NCI-H1105 (cell line): ENCODE measurements at regions not wholly inside any gene's neighbourhood (a gene's known extent, or its start where the extent isn't known, plus 50 kb on each side); places are given as distances from the start of the nearest gene placed in this dataset.

Experiments used
- DNase-seq: peaks from one replicate; lab custom pipeline; 2025; lab: John Stamatoyannopoulos, UW

GRCh38 chr6:26149240-26149639, 62.0 kb downstream of the HFE start:
- DNase-seq = no peak

DNA sequence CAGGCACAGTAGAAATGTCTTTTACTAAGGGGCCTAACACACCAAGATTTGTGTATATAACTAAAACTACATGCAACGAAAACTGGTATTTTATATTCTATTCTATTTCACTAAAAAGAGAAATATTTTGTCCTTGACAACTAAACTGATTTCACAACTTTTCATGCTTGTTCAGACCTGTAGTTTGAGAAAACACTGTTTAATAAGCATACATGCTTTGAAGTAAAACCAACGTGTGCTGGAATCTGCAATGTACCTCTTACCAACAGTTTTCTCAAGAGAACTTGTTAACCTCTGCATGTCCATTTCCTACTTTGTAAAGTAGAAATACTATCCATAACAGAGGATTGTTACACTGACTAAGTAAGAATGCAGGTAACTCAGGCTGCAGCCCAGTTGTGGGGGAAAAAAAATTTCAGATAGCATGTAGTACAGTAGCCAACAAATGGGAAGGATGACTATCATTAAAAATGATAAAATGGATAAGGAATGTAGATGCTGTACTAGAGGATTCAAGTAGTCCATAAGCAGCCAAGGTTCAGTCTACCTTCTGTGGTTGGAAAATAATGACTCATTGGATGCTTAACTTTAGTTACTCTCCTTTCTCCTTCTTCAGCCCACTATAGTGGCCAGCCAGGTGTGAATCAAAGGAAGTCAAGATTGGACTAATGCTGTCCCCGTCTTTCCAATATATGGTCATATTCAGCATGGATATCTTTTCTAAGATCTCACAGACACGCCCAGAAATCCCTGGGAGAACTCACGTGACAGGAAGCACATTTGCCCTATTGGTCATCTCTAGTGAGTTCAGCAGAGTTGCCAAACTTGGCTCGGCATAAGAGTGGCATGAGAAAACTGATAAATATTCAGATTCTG, 65.2 kb downstream of the HFE start:
- no peak for DNase-seq

DNA sequence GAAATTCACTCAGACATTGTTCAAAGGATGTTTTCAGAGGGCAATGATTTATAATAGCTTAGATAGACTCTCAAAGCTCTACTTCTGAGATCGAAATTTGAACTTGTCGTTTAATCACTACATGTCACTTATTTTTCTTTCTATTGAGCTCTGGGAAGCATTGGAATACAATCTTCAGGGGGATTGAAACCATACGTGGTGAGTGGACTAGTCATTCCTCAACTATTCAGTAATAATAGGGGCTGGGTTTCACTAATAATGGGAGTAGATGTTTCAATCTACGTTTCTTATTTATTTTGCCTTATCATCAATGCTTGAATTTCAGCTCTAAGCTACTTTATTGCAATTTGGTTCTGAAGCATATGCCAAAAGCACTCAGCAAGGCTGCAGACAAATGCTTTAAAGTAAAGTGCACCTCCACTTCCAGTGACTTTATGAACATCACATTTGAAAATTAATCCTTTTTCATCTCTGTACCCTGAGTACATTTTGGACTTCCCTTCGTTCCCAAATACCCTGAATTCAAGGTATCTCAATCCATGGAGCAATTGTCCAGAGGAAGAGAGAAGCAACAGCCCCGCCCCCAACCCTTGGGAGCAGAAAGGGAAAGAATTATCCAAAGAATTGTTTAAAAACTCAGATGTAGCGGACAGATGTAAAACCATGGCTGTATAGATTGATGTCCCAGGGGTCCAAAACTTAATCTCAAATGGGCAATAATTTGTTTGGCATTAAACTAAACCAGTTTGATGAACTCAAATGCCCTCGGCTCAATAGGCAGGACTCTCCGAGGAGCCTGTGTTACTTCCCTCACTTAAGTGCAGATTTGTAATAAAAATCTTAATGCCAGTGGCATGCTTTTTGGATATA, 68.1 kb downstream of the HFE start:
- peak; percentile 21 for DNase-seq

DNA sequence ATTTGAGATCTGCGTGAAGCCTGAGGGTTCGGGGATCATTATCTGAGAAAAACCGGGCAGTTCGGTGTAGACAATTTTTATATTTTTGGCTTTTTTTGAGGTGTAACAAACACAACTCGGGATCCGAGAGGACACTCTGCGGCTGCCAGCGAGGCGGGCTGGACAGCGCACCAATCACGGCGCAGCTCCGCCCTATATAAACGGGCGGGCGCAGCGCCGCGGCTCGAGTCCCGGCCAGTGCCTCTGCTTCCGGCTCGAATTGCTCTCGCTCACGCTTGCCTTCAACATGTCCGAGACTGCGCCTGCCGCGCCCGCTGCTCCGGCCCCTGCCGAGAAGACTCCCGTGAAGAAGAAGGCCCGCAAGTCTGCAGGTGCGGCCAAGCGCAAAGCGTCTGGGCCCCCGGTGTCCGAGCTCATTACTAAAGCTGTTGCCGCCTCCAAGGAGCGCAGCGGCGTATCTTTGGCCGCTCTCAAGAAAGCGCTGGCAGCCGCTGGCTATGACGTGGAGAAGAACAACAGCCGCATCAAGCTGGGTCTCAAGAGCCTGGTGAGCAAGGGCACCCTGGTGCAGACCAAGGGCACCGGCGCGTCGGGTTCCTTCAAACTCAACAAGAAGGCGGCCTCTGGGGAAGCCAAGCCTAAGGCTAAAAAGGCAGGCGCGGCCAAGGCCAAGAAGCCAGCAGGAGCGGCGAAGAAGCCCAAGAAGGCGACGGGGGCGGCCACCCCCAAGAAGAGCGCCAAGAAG, 69.0 kb downstream of the HFE start:
- DNase-seq = peak; percentile 86

DNA sequence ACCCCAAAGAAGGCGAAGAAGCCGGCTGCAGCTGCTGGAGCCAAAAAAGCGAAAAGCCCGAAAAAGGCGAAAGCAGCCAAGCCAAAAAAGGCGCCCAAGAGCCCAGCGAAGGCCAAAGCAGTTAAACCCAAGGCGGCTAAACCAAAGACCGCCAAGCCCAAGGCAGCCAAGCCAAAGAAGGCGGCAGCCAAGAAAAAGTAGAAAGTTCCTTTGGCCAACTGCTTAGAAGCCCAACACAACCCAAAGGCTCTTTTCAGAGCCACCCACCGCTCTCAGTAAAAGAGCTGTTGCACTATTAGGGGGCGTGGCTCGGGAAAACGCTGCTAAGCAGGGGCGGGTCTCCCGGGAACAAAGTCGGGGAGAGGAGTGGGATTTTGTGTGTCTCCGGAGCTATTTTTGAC, 69.6 kb downstream of the HFE start:
- peak; percentile 62 for DNase-seq

GRCh38 chr6:26157251-26158075, 70.2 kb downstream of the HFE start:
- peak; percentile 97 for DNase-seq

GRCh38 chr6:26158076-26158580, 70.9 kb downstream of the HFE start:
- no peak for DNase-seq

- DNase-seq = no peak
Measured at GRCh38 chr6:26158581-26159356, 71.5 kb downstream of the HFE start.

GRCh38 chr6:26159357-26160273, 72.4 kb downstream of the HFE start:
- no peak for DNase-seq

GRCh38 chr6:26161322-26161721, 74.1 kb downstream of the HFE start:
- DNase-seq = no peak

DNA sequence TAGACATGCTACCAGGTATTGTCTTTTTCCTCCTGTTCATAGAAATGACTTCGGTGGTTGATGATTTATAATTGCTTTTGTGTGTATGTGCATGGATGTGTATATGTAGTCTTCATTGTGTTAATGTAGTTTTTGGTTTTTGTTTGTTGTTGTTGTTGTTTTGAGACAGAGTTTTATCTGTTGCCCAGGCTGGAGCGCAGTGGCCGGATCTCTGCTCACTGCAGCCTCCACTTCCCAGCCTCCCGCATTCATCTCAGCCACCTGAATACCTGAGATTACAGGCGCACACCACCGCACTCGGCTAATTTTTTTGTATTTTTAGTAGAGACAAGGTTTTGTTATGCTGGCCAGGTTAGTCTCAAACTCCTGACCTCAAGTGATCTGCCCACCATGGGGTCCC, 75.2 kb downstream of the HFE start:
- DNase-seq = no peak

GRCh38 chr6:26163427-26164119, 76.3 kb downstream of the HFE start:
- DNase-seq = no peak

DNA sequence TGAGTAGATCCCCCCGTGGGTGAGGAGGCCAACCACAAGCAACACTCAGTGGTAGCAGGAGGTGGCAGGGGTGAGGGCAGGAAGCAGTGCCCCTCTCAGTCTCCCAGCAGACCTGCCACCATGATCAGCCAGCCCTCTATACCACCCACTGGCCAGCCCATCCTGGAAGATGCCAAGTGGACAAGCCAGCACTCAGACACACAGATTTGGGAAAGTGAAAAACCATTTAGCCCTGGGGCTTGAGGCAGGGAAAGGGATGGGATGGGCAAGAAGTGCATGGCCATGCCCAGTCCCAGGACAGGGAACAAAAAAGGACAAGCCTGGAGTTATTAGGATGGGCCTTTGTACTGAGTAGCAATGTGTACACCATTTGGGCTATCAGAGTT, 76.9 kb downstream of the HFE start:
- DNase-seq = no peak

DNA sequence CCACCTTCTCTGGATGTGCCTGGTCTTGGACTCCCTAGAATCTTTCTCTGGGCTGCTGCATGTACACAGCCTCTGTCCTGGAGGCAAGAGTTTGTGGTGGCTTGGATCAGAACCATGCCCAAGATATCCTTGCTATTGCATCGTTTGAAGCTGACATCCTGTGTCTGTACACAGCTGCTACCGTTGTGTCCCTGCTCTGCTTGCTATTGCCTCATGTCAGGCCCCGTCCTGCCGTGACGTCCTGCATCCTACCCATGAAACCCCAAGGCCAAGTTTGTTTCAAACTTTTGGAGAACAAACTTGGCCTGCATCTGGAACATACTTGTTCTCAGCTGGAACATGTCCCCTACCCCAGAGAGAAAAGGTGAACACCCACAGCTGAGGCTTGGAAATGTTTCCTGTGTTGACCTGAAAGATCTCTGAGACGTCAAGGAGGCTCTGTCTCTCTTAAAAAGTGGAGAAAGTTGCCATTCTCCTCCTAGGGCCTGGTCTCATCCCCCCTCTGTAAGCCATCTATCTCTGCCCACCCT, 78.1 kb downstream of the HFE start:
- no peak for DNase-seq

DNA sequence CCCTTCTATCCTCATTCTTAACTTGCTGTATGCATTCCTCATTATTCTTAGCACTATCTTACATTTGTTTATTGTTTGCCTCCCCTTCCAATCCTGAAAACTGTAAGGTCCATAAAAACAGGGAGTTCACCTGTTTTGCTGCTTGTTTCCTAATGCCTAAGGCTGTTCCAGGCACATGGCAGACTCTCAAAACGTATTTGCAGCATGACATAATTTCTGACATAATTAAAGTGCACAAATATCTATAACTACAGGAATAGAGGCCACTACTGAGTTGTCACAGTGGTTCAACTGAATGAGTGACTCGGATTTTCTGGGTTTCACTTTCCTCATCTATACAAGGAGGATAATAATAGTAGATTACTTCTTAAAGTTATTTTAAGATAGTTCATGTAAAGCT, 83.0 kb downstream of the HFE start:
- DNase-seq = no peak

DNA sequence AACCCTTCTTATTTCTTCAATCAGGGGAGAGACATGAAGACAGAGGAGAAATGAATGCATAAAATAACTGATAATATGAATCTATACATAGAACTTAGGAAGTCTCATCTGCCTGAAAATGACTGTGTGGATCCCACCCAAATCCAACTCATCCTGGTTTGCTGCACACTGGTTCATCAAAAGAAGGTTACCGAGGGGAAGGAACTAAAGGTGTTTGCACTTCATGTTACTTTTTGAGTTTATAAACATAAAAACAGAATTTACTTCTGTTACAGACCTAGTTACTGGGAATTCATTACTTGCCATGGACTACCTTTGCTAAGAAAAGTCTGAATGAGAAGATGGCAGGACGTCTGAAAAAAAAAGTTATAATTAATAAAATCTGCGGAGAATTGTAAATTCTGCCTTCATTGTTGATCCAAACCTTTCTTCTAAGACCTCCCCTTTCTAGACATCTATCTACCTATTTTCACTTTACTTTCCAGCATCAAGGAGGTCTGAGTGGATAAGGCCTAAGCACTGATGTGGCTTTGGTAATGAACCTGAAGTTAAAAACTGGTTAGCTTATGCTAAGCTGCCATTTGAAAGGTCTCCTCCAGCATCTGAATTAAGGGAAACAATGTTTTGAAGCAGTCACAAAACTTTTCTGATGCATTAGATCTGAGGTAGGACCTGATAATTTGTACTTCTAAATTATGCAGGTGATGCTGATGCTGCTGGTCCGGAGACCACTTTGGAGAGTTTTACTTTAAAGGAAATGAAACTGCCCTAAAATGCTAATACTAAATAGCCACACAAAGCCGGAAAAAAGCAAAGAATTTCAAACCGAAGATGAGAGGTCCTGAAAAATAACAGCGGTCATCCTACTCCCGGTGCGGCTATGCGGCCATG, 84.0 kb downstream of the HFE start:
- no peak for DNase-seq

DNA sequence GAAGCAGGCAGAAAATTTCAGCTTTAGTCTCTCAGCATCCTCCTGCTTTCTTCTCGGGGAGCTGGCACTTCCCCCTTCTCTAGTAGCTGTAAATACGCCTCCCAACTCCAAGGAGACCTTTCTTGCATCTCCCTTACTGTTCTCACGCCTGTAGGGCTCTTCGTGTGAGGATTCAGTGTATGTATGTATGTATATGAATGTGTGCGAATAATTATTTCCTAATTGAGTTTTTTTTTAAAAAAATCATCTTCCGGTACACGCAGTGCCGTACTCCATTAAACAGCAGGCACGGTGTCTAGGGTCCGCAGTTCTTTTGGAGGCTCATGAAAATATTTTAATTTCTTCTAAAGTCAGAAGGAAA, 85.4 kb downstream of the HFE start:
- peak; percentile 27 for DNase-seq

- no peak for DNase-seq
Measured at GRCh38 chr6:26173836-26174145, 86.6 kb downstream of the HFE start.
